Sigmoid colon (tissue), 4 donors: ENCODE measurements at regions not wholly inside any gene's neighbourhood (a gene's known extent, or its start where the extent isn't known, plus 50 kb on each side); places are given as distances from the start of the nearest gene placed in this dataset.

Experiments
- CTCF ChIP-seq, 4 experiments: fragments of 450-650 bp in 3 of 4; fragments of 200-600 bp in 1 of 4; IDR thresholded peaks; one replicate each; pipeline ENCODE4 v1.5.1; 2016 to 2019; ENCODE audit warnings: antibody characterized with exemption in 4 of 4, mild to moderate bottlenecking in 3 of 4, moderate library complexity in 2 of 4
- POLR2A ChIP-seq, 2 donors: fragments of 450-650 bp; IDR thresholded peaks; one replicate each; pipeline ENCODE4 v1.6.1; 2016; ENCODE audit warnings: antibody characterized with exemption in 2 of 2, mild to moderate bottlenecking in 2 of 2, moderate library complexity in 2 of 2
- POLR2AphosphoS5 ChIP-seq, 4 donors: sonication (generic); formaldehyde crosslinking; IDR thresholded peaks; one replicate each; pipeline ENCODE4 v1.6.1; 2017; ENCODE audit warnings: antibody characterized with exemption in 4 of 4

GRCh38 chr9:2480255-2480837 lies 141.2 kb upstream of the VLDLR start:
- no peak for TF ChIP-seq CTCF (IDR thresholded peaks at IDR 0.05)
- TF ChIP-seq POLR2A (IDR thresholded peaks at IDR 0.05) = no peak
- TF ChIP-seq POLR2AphosphoS5 (IDR thresholded peaks at IDR 0.05) = peak in 1 of 4 donors; percentile 32
